ENCODE measurements at regions not wholly inside any gene's neighbourhood (a gene's known extent, or its start where the extent isn't known, plus 50 kb on each side); places are given as distances from the start of the nearest gene placed in this dataset.

DNA sequence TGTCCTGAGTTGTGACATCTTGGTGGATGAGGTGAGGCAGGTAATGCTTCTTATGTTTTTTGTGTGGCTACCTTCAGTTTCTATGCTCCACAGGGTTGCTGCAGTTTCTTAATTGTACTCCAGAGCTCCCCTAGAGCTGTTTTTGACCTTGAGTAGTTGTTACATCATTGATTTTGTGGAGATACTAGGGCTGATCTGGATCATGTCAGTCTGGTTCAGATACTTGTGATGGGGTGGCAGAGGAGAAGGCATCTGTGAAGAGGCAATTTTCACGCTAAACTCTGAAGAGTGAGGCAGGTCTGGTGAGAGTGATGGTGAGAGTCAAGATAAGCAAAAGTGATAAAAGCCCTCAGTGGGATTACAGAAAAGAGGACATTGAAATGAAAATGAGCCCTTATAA, 1180.2 kb downstream of the RAPGEF2 start:
- no peak for TF ChIP-seq CTCF (IDR thresholded peaks at IDR 0.05)
- no peak for DNase-seq (ENCODE audit: low spot score in 2 of 2)
- no peaks in the 10 kb centered on the region for H3K36me3 ChIP-seq
- intact Hi-C loops (cut with DNase I), result no loop called here
- H3K27ac ChIP-seq, result no peak overlapping the region
- no peaks in the 10 kb centered on the region for H3K4me1 ChIP-seq
- no peaks in the 10 kb centered on the region for H3K27me3 ChIP-seq
- H3K4me3 ChIP-seq, result no peak overlapping the region
- H3K9me3 ChIP-seq, result peaks cover 0 to 6% of the 10 kb centered on the region in 2 donors

DNA sequence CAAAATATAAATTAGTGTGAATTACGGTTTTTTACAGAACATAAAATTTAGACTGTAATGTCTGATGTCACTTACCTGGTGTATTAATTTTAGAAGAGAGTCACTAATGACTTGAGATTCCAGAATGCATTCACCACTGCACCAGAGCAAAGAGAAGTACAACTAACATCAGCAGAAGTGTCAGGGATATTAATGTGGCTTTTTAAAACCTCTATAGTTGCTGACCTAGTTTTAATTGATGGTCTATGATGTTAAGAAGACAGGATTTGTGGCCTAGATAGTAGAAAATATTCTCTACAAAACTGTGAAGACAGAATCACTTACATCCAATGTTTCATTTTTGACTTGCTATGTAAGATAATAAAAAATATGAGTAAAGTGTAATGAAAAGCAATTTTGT, 1181.6 kb downstream of the RAPGEF2 start:
- H3K36me3 ChIP-seq, result no peaks in the 10 kb centered on the region
- H3K4me1 ChIP-seq, result no peaks in the 10 kb centered on the region
- TF ChIP-seq CTCF (IDR thresholded peaks at IDR 0.05), result no peak
- no peak overlapping the region for H3K4me3 ChIP-seq
- intact Hi-C loops (cut with DNase I), result no loop called here
- DNase-seq (ENCODE audit: low spot score in 2 of 2), result no peak
- H3K27me3 ChIP-seq, result no peaks in the 10 kb centered on the region
- no peak overlapping the region for H3K27ac ChIP-seq
- H3K9me3 ChIP-seq, result peaks cover 0 to 6% of the 10 kb centered on the region in 2 donors

DNA sequence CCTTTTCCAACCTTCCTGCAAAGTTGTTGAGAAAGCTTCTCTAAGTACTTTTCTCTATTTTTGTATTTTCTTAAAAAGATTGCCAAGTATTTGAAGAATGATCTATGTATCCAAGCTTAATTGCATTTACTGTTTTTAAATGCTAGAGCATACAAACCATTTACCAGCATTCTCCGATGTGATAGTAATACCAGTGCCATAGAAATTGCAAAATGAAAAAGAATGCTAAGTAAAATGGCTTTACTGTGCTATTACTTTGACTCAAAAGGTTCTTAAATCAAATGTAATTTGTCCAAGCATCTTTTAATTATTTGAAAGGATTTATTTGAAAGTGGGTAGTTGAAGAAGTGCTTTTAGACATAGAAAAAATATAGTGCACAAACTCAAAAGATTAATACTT, 1183.2 kb downstream of the RAPGEF2 start:
- Histone ChIP-seq H3K4me1 (no peaks in the 10 kb centered on the region), H3K36me3 (no peaks in the 10 kb centered on the region), H3K27ac (no peak overlapping the region), H3K27me3 (no peaks in the 10 kb centered on the region), H3K9me3 (peaks cover 0 to 6% of the 10 kb centered on the region in 2 donors), H3K4me3 (no peak overlapping the region)
- no peak for TF ChIP-seq CTCF (IDR thresholded peaks at IDR 0.05)
- intact Hi-C loops (cut with DNase I), result no loop called here
- DNase-seq (ENCODE audit: low spot score in 2 of 2), result no peak

- Histone ChIP-seq H3K4me3 (no peak overlapping the region), H3K9me3 (no peaks in the 10 kb centered on the region), H3K27me3 (no peaks in the 10 kb centered on the region), H3K27ac (no peak overlapping the region), H3K4me1 (no peaks in the 10 kb centered on the region), H3K36me3 (no peaks in the 10 kb centered on the region)
- TF ChIP-seq CTCF (IDR thresholded peaks at IDR 0.05), result no peak
- DNase-seq (ENCODE audit: low spot score in 2 of 2), result no peak
- intact Hi-C loops (cut with DNase I), result no loop called here
Observed at GRCh38 chr4:160296476-160296875, 1193.6 kb downstream of the RAPGEF2 start.

DNA sequence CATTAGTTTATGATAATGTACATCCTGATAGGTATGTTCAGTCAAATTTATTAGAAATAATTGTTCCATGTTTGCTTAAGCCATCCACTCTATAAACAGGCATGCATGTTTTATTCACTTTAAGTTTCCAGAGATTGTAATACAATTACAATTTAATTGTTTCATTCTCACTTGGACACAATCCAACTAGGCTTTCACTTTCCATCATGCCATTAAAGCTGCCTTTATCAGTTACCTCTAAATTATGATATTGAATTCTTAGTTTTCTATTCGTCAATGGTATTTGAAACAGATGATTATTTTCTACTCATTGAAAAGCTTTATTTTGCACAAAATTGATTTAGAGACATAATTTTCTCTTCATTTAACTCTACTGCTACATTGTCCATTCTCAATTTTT, 1196.3 kb downstream of the RAPGEF2 start:
- no peaks in the 10 kb centered on the region for H3K4me1 ChIP-seq
- H3K9me3 ChIP-seq, result no peaks in the 10 kb centered on the region
- no peak for DNase-seq (ENCODE audit: low spot score in 2 of 2)
- intact Hi-C loops (cut with DNase I), result no loop called here
- H3K4me3 ChIP-seq, result no peak overlapping the region
- H3K27me3 ChIP-seq, result no peaks in the 10 kb centered on the region
- TF ChIP-seq CTCF (IDR thresholded peaks at IDR 0.05), result no peak
- no peaks in the 10 kb centered on the region for H3K36me3 ChIP-seq
- H3K27ac ChIP-seq, result no peak overlapping the region

GRCh38 chr4:160299608-160300007, 1196.7 kb downstream of the RAPGEF2 start:
- Histone ChIP-seq H3K27me3 (no peaks in the 10 kb centered on the region), H3K4me1 (no peaks in the 10 kb centered on the region), H3K4me3 (no peak overlapping the region), H3K9me3 (no peaks in the 10 kb centered on the region), H3K36me3 (no peaks in the 10 kb centered on the region), H3K27ac (no peak overlapping the region)
- DNase-seq (ENCODE audit: low spot score in 2 of 2), result no peak
- TF ChIP-seq CTCF (IDR thresholded peaks at IDR 0.05), result no peak
- intact Hi-C loops (cut with DNase I), result no loop called here

Measured in ascending aorta (tissue), 2 donors.